Stimulated activated CD4-positive, alpha-beta T cell treated with anti-CD3 and anti-CD28 coated beads, Interleukin-2, amount 100 ng/mL, for 48 hours (primary cell): ENCODE measurements at regions not wholly inside any gene's neighbourhood (a gene's known extent, or its start where the extent isn't known, plus 50 kb on each side); places are given as distances from the start of the nearest gene placed in this dataset.

Source experiments
- DNase-seq, 2 donors: peaks; one replicate each; pipeline ENCODE4 v3.0.0-alpha.2; 2020

DNA sequence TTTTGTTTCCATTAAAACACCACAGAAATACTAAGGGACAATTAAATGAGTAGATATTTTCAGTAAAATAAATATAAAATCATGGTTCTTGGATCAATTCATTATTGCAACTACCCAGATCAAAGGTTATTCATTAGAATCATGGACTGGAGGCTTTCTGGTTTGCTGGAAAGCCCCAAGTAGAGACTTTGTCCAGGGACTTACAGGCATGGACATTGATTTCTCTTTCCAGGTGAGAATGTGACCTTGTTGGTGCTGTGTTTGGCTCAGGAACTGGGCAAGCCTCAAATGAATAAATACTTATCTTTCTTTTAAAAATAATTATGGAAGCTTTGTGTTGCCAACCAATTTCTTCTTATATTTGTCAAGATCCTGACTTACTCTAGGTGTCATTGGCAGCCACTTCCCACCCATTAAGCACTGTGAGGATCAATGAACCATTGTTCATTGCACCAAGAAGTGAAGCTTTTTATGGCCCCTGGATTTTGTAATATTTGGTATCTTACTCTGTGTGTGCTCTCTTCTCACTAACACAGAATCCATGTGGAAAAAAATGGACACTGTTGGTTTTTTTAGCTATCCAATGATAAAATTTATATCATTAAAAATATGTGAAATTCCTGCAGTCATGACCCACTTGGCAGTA, 205.8 kb upstream of the NRXN1 start:
- DNase-seq, result no peak

DNA sequence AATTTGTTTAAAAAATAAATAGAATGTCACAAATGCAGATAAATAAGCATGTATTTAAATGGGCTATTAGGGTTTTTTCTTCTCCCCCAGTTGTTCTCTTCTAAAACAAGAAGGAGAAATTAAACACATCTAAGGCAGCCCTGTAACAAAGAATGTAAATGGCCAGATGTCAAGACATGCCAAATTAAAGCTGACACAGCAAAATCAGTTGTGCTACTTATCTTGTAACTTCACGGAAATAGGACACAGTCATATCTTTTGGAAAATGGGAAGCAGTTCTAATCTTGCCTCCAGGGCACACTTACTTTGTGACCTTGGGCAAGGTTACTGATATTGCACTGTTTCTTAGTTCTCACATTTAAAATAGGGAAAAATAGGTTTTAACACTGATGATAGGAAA, 200.1 kb upstream of the NRXN1 start:
- no peak for DNase-seq

GRCh38 chr2:51231071-51231470, 199.1 kb upstream of the NRXN1 start:
- DNase-seq, result no peak

DNA sequence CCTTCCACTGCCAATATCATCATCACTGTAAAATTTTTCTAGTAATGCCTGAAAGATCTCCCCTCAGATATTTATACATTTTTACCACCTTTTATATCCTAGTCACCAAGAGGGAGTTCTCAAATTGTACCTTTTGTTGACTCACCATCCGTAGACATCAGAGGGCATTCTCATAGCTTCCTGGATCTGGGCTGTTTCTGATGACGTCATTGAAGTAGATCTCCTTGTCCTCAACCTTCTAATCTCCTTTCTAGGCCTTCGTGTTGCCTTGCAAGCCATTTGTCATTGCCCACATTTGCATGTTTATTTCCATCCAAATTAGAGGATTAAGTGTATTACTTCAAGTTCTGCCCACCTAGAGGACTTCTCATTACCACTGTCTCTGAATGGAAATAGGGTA, 193.4 kb upstream of the NRXN1 start:
- DNase-seq, result no peak

- DNase-seq, result no peak
These were observed 192.9 kb upstream of the NRXN1 start for GRCh38 chr2:51224790-51225189.

DNA sequence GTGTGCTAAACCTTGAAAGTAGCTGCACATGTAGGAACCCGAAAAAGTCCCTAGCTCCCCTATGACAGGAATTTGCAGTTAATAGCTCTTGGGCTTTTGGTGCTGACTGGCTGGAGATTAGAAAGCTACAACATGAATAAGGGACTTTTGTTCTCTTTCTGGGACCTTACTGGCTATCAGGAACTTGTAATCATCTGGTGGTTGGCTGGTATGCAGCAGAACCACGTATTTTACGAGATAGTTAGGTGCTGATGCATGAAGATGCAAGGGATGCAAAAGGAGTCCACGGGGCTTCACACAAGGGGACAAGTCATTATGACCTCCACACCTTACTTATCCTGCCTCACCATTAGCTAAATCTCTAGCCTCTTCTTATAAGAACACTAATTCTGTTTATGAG, 190.2 kb upstream of the NRXN1 start:
- DNase-seq, result no peak

- no peak for DNase-seq
These were observed 188.7 kb upstream of the NRXN1 start for GRCh38 chr2:51220606-51221005.

GRCh38 chr2:51220080-51220479, 188.1 kb upstream of the NRXN1 start:
- no peak for DNase-seq

DNA sequence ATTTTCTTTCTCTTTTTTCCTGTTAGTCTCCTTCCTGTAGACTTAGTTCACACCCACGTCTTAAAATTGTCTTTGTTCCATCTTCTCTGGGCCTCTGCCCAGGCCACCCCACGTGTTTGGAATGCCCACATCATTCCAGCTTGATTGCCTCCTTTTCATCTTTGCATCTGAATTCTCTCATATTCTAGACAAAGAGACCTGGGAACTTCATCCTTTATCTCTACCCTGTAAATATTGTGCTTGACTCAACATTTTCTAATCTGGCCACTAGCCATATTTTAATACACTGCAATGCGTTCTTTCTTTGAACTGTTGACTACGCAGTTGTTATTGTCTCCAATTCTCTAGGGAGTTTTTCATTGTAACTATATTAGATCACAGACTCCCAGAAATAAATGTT, 187.5 kb upstream of the NRXN1 start:
- DNase-seq, result no peak

- no peak for DNase-seq
These were observed 186.1 kb upstream of the NRXN1 start for GRCh38 chr2:51218047-51218446.

GRCh38 chr2:51213826-51214225, 181.9 kb upstream of the NRXN1 start:
- DNase-seq, result no peak

DNA sequence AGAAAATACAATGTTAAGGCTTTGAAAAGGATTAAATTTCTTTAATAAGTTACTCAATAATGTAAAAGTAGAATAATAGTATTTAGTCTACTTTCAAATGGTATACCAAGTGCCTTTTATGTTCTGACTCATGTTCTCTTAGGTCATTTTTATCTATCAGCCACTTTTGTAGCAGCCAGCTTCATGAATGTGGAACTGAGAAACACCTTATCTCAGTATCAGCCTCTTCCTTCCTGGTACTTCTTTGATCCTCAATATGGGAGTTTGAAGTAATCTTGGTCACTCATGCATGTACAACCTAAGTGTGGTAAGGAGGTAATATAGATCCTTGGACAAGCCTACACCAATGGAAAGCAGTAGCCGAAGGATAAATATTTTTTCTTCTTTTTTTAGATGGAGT, 180.4 kb upstream of the NRXN1 start:
- no peak for DNase-seq

DNA sequence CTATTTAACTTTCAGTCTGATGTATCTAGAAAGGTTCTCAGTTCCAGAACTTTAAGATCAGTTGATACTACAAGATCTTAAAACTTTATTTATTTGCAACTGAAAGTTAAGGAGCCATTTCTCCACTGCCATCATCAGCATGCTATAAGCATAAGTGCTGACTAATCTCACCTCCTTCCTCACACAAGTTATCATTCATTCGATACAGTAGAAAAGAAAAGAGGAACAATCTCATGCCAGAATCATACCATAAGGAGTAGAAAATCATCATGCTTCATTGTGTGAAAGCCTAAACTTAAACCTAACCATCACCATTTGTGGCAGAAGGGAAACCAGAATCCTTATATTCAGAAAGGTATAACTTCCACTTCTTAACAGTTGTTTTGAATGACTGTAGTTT, 176.6 kb upstream of the NRXN1 start:
- no peak for DNase-seq

- no peak for DNase-seq
These were observed 169.4 kb upstream of the NRXN1 start for GRCh38 chr2:51201295-51201694.

- DNase-seq, result no peak
These were observed 162.7 kb upstream of the NRXN1 start for GRCh38 chr2:51194656-51195055.

- DNase-seq, result no peak
These were observed 138.3 kb upstream of the NRXN1 start for GRCh38 chr2:51170273-51170672.

- DNase-seq, result no peak
These were observed 133.8 kb upstream of the NRXN1 start for GRCh38 chr2:51165534-51166260.

DNA sequence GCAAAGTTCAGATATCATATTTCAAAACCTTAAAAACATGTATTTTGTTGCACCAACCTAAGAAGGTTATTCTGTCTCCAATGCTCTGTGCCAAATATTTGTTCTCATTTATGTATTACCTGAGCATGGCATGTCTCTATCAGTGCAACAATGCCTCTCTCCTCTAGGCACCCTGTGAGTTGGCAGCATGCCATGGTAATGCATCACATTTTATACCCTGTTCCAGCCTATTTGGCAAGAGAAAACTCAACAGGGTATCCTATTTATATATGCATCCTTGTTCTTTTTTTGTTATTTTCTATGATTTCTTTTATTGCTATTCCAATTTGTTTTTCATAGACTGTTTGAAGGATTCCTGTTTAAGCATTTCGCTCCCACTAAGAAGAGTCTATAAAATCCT, 126.3 kb upstream of the NRXN1 start:
- no peak for DNase-seq

- DNase-seq, result no peak
These were observed 121.3 kb upstream of the NRXN1 start for GRCh38 chr2:51153236-51153635.

DNA sequence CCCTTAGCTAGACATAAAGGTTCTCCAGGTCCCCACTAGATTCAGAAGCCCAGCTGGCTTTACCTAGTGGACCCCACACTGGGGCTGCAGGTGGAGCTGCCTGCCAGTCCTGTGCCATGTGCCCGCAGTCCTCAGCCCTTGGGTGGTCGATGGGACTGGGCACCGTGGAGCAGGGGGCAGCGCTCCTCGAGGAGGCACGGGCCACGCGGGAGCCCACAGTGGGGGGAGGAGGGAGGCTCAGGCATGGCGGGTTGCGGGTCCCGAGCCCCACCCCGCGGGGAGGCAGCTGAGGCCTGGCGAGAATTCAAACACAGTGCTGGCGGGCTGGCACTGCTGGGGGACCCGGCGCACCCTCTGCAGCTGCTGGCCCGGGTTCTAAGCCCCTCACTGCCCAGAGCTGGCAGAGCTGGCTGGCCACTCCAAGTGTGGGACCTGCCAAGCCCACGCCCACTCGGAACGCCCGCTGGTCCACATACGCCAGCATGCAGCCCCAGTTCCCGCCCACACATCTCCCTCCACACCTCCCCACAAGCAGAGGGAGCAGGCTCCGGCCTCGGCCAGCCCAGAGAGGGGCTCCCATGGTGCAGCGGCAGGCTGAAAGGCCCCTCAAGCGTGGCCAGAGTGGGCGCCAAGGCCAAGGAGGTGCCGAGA, 119.7 kb upstream of the NRXN1 start:
- DNase-seq, result no peak

DNA sequence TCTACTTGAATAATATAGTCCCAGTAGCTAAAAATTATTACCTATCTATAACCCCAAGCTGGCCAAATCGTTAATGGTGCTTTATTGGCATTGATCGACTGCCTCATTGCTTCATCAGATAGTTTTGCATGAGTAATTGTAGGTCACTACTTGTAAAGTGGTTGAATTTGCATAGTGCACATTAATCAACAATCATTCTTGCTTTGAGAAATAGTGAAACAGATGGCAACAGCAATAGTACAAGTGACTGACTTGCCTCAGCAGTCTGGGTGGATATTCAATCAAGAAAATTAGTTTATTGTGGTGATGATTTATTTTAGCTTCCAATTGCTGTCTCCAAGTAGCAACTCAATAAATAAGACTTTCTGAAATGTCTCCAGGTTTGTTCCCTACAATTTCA, 117.8 kb upstream of the NRXN1 start:
- DNase-seq, result no peak

DNA sequence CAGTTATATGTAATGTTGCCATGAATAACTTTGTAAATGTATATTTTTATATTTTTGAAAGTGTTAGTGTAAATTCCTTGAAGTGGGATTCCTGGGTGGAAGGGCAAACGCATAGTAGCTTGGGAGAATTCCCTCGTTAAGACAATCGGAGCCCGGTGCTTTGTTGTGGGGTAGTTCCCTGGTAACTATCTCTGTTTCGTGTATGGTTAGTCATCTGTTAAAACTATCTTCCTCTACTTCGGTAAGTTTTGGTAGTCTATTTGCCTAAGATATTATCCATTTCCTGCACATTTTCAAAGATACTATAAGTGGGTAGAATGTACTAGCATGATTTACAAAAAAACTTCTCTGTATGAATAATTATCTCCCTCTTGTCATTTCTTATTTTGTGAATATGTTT, 113.8 kb upstream of the NRXN1 start:
- no peak for DNase-seq

GRCh38 chr2:51120754-51121280, 88.9 kb upstream of the NRXN1 start:
- no peak for DNase-seq

DNA sequence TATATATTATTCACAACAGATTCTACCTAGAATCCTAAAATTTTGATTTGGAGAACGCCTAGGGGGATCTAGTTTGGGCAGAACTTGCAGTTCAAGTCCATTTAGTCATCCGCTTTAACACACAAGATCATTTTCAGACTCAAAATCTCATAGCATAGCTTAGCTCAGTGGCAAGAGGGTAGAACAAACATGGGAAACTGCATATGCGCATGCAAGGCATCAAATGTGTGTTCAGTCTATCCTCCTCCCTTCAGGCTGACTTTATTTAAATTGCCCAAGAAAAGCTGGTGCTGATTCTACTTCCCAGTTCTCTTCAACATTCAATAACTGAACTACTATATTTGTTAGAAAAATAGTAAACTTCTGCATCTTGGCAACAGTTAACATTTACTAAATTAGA, 79.6 kb upstream of the NRXN1 start:
- DNase-seq, result no peak
